ENCODE measurements at regions not wholly inside any gene's neighbourhood (a gene's known extent, or its start where the extent isn't known, plus 50 kb on each side); places are given as distances from the start of the nearest gene placed in this dataset.
A peak's percentile ranks its signal among the peaks of the same experiment; 100 is the strongest.

DNA sequence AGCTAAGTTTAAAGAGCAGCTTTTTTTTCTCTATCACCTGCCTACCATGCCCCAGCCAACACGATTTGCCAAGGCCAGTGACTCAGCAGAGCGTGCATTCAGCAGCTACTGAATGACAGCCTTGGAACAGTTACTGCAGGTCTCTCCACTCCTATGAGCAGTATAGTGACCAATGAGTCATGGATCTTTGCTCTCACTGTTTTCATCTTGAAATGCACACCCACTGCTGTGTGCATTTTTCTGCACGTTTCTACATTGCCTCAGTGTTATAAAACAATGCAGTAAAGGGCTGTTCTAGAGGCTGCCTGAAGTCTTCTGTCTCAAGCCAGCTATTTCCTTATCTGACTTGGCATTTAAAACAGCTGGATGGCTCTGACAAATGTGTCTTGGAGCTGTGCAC lies 66.0 kb upstream of the C4orf54 start:
- no peak overlapping the region for H3K27ac ChIP-seq (ENCODE audit: low read depth in 1 of 2, low read length in 2 of 2)
- H3K4me3 ChIP-seq (replicated peaks in 1 of 3; ENCODE audit: low read depth in 2 of 3, low read length in 3 of 3) = no peak overlapping the region
- H3K27me3 Mint-ChIP-seq (ENCODE audit: low read depth in 3 of 3) = peaks cover 0 to 3% (median 2%) of the 10 kb centered on the region in 3 donors
- peaks cover 0 to 4% (median 2%) of the 10 kb centered on the region in 7 donors for H3K9me3 Mint-ChIP-seq
- H3K79me2 ChIP-seq (ENCODE audit: insufficient read depth, low read length) = no peaks in the 10 kb centered on the region
- TF ChIP-seq, protein P1, sequence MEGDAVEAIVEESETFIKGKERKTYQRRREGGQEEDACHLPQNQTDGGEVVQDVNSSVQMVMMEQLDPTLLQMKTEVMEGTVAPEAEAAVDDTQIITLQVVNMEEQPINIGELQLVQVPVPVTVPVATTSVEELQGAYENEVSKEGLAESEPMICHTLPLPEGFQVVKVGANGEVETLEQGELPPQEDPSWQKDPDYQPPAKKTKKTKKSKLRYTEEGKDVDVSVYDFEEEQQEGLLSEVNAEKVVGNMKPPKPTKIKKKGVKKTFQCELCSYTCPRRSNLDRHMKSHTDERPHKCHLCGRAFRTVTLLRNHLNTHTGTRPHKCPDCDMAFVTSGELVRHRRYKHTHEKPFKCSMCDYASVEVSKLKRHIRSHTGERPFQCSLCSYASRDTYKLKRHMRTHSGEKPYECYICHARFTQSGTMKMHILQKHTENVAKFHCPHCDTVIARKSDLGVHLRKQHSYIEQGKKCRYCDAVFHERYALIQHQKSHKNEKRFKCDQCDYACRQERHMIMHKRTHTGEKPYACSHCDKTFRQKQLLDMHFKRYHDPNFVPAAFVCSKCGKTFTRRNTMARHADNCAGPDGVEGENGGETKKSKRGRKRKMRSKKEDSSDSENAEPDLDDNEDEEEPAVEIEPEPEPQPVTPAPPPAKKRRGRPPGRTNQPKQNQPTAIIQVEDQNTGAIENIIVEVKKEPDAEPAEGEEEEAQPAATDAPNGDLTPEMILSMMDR (IDR thresholded peaks at IDR 0.05) = no peak
- WGBS (ENCODE audit: insufficient coverage) = 0% methylated on average over 3 of the region's 3 CpGs
- intact Hi-C loops (cut with micrococcal nuclease) = no loop called here
- H3K36me3 Mint-ChIP-seq = no peaks in the 10 kb centered on the region
- no peaks in the 10 kb centered on the region for H3K4me1 Mint-ChIP-seq
- no peaks in the 10 kb centered on the region for H3K4me1 ChIP-seq (ENCODE audit: control insufficient read depth in 1 of 2, insufficient read depth in 2 of 2, low read length in 2 of 2)
- no peak overlapping the region for H2AFZ ChIP-seq (ENCODE audit: insufficient read depth, low read depth, low read length, poor library complexity, severe bottlenecking)
- H3K9me3 ChIP-seq (replicated peaks in 1 of 2; ENCODE audit: control insufficient read depth in 1 of 2, insufficient read depth in 1 of 2, low read length in 2 of 2) = no peaks in the 10 kb centered on the region
- no peaks in the 10 kb centered on the region for H3K36me3 ChIP-seq (replicated peaks in 1 of 2; ENCODE audit: control insufficient read depth in 1 of 2, insufficient read depth in 2 of 2, low read length in 2 of 2)
- H3K9ac ChIP-seq (ENCODE audit: insufficient read depth, low read length, poor library complexity, severe bottlenecking) = no peak overlapping the region
- H3K27me3 ChIP-seq (ENCODE audit: control insufficient read depth in 2 of 2, insufficient read depth in 2 of 2, low read length in 2 of 2) = no peaks in the 10 kb centered on the region
- DNase-seq = peak in 1 of 3 donors; percentile 4
- H4K20me1 ChIP-seq (ENCODE audit: insufficient read depth, low read length) = no peaks in the 10 kb centered on the region
- H3K27ac Mint-ChIP-seq = no peak overlapping the region
- H3K4me3 Mint-ChIP-seq = no peak overlapping the region
- H3K4me2 ChIP-seq (replicated peaks; ENCODE audit: extremely low read depth, low read length, poor library complexity, severe bottlenecking) = no peak overlapping the region

DNA sequence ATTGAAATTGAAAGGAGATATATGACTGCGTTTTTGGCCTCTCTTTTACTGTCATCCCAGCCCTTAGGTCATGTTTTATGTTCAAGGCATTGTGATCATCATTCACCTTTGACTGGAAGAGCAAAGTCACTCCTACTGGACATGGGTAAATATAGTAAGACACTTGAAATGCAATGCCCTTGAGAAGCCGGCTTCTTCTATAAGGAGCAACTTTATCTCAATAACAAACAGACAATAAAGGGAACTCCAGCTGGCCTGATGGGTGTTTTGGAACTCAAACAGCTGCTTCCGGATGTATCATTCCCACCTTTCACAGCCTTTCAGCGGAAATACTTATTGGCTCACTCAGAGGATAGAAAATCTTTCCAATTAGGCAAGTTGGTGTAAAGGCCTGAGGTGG lies 65.1 kb upstream of the C4orf54 start:
- Histone ChIP-seq H3K4me1 (ENCODE audit: control insufficient read depth in 1 of 2, insufficient read depth in 2 of 2, low read length in 2 of 2) (no peaks in the 10 kb centered on the region), H2AFZ (ENCODE audit: insufficient read depth, low read depth, low read length, poor library complexity, severe bottlenecking) (no peak overlapping the region), H4K20me1 (ENCODE audit: insufficient read depth, low read length) (no peaks in the 10 kb centered on the region), H3K27ac (ENCODE audit: low read depth in 1 of 2, low read length in 2 of 2) (no peak overlapping the region), H3K27me3 (ENCODE audit: control insufficient read depth in 2 of 2, insufficient read depth in 2 of 2, low read length in 2 of 2) (no peaks in the 10 kb centered on the region), H3K79me2 (ENCODE audit: insufficient read depth, low read length) (no peaks in the 10 kb centered on the region), H3K9ac (ENCODE audit: insufficient read depth, low read length, poor library complexity, severe bottlenecking) (no peak overlapping the region), H3K36me3 (replicated peaks in 1 of 2; ENCODE audit: control insufficient read depth in 1 of 2, insufficient read depth in 2 of 2, low read length in 2 of 2) (no peaks in the 10 kb centered on the region), H3K9me3 (replicated peaks in 1 of 2; ENCODE audit: control insufficient read depth in 1 of 2, insufficient read depth in 1 of 2, low read length in 2 of 2) (no peaks in the 10 kb centered on the region), H3K4me3 (replicated peaks in 1 of 3; ENCODE audit: low read depth in 2 of 3, low read length in 3 of 3) (no peak overlapping the region), H3K4me2 (replicated peaks; ENCODE audit: extremely low read depth, low read length, poor library complexity, severe bottlenecking) (no peak overlapping the region)
- peaks cover 0 to 2% (median 0%) of the 10 kb centered on the region in 7 donors for H3K9me3 Mint-ChIP-seq
- no peak for DNase-seq
- H3K27ac Mint-ChIP-seq = no peak overlapping the region
- H3K4me1 Mint-ChIP-seq = no peaks in the 10 kb centered on the region
- WGBS (ENCODE audit: insufficient coverage) = no CpG with 5 or more reads among the region's 4 CpGs
- H3K36me3 Mint-ChIP-seq = no peaks in the 10 kb centered on the region
- intact Hi-C loops (cut with micrococcal nuclease) = no loop called here
- H3K27me3 Mint-ChIP-seq (ENCODE audit: low read depth in 3 of 3) = peaks cover 0 to 3% (median 0%) of the 10 kb centered on the region in 3 donors
- no peak overlapping the region for H3K4me3 Mint-ChIP-seq
- TF ChIP-seq, protein P1 (IDR thresholded peaks at IDR 0.05) = no peak

All from CD14-positive monocyte (primary cell).